GM19043 (cell line): ENCODE measurements at regions not wholly inside any gene's neighbourhood (a gene's known extent, or its start where the extent isn't known, plus 50 kb on each side); places are given as distances from the start of the nearest gene placed in this dataset.

Source experiments
- ATAC-seq: cut with Tn5 transposase; IDR thresholded peaks from one replicate; pipeline ENCODE4 v1.9.1; 2021; ENCODE audit warnings: low read depth; ENCODE audit not compliant: unreplicated experiment

DNA sequence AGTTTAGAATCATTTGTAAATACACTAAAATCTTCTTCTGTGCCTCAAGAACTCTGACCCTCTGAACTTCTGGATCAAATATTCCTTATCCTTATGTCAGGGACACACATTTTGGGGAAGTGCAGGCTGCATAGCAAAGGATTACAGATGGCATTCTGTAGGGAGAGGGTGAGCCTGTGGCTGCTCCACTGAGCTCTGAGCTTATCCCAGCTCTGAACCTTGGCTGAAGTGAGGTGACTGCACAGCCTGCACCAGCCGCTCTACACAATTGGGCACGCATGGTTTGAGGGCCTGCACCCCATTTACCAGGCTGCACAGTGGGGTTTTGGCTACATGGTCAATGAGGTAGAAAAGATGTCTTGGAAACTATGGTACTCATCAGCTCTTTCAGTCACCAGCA is 251.6 kb downstream of the GALR1 start:
- ATAC-seq: no peak

DNA sequence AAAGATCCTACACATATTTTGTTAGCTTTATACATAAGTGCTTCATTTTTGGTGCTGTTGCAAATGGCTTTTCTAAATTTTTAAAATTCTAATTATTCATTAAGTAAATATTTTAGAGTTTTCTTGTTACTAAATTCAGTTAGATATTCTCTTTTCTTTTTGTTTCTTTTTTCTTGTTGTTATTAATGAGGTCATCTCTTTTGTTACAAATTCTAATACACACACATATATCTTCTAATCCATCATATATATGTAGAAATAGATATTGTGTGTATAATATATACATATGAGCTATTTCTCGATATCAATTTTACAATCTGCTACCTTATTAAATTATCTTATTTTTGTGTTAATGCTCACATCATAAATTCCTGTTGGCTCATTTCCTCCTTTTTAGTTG is 255.9 kb downstream of the GALR1 start:
- no peak for ATAC-seq

DNA sequence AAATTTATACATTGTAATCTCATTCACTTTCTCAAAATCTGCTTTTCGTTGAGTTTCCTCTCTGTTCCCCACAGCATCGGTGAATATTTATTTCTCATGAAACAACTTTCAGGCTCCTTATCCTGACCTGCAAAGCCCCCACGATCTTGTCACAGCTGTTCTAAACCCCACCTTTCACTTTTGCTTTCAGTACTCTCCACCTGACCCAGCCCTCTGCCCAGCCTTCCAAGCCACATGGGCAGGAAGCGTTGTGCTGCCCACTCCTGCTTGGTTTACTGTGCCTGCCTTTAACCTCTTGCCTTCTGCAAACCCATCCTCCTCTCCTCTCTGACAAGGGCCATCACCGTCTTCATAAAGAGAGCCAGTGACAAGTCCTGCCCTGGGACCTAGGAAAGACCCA is 262.5 kb downstream of the GALR1 start:
- ATAC-seq: no peak

DNA sequence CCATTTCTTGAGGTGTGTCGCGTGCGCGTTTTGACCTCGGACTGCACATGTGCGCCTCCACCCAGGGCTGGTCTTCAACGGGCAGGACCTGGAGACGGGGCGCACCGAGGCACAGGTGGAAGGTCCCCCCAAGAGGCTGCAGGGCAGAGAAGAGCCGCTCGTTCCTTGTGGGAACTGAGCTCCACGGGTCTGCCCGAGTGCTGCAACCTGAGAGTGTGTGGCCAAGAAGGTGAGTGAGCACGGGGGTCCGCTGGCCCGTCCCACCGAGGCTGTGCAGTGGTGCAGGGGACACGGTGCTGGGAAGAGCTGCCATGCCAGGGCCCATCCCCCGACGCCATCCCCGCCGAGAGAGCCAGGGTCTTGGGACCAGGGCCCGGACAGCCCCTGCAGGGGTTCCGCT is 268.3 kb downstream of the GALR1 start:
- ATAC-seq: no peak

DNA sequence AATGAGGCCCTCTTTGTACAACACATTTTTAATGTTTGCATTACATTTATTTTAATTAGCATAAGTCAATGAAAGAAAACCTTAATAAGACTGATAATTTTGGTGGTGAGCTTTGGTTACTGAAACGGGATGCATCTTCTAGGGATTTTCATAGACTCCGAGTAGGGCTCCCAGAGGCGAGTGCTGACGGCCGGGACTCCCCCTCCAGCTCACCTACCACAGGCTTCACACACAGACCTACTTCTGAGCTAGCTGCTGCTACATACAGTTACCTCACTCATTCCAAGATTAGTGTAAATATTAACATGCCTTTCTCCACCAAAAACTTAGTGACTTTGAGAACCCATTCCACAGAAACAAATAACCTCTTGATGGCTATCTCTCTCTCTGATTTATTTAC is 271.1 kb downstream of the GALR1 start:
- no peak for ATAC-seq

DNA sequence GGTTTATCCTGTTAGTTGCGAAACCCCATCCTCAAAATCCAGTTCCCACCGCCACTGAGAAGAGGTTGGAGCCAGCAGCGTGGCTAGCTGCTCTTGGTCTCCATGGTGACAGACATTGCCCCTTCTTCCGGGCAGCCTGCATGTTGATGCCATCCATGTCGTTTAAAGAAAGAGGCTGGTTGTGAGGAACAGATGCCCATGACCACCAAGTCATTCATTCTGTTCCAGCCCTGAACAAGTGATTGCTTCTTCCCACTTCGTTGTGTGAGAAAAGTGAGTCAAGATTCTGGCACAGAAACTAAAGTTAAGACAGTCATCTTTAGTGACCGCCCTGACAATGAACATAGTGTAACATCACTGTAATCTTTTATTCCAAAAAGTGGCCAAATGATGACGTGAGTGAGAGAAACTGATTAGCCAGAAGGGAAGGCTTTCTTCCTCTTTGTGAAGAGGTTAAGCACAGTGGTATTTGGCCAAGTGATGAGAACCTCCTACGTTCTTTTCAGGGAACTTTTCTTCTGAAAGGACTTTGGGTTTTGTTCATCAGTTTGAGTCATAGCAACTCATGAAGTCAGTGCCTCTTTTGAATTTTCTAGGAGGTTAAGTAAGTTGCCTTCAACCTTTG is 272.5 kb downstream of the GALR1 start:
- no peak for ATAC-seq

DNA sequence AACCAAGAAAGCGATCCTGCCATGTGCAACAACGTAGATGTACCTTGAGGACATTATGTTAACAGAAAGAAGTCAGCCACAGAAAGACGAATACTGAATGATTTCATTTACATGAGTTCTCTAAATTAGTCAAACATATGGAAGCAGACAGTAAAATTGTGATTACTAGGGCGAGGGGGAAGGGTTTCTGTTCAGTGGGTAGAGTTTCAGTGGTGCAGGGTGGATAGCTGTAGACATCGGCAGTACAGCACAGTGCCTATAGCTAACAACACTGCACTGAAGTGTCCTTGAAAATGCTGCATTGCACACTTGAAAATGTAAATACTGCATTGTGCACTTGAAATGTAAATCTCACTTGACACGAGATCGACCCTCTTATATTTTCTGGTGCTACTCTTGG is 275.3 kb downstream of the GALR1 start:
- no peak for ATAC-seq

DNA sequence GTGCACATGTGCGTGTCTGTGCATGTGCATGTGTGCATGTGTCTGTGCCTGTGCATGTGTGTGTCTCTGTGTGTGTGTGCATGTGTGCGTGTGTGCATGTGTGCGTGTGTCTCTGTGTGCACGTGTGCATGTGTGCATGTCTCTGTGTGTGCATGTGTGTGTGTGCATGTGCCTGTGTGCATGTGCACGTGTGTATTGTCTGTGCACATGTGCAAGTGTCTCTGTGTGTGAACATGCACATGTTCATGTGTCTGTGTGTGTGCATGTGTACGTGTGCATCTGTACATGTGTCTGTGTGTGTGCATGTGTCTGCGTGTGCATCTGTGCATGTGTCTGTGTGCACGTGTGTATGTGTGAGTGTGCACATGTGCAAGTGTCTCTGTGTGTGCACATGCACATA is 277.3 kb downstream of the GALR1 start:
- ATAC-seq: no peak

DNA sequence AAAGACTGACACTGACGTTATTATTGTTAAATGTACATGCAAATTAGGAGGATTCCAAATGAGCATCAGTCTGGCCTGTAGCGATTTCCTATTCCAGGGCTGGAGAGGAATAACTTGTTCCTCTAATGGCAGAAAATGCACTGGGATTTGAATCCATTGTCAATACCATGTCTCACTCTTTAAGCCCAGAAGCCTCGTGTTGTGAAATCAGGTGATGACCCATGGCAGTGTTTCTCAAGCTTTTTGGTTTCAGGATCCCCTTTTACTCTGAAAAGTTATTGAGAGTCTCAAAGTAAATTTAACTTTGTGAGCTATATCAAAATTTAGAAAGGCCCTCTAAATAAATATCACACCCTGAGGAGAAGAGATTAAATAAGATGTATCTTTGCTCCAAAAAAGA is 279.2 kb downstream of the GALR1 start:
- ATAC-seq: no peak

DNA sequence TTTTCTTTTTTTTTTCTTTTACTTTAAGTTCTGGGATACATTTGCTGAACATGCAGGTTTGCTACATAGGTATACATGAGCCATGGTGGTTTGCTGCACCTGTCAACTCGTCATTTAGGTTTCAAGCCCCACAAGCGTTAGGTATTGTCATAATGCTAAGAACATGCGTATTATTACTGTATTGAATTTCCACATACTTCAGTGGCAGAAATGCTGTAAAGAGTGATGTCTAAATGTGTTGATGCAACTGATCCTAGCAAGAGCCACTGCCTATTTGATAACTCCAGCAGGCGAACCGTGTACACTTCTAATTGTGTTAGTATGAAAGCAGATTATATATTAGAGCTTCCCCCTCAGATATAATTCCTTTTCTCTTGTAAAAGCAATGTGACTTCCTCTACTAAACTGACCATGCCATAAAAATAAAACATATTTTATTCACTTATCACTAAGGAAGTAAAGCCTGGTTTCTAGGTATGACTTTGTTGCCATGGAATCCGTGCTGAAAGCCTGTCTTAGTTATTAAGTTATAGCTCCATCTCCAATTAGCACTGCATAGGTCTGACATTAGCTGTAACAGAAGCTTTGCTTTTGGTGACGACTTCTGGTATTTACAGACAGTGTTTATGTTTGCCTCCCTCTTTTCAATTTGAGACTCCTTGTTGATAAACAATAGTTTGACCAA is 280.0 kb downstream of the GALR1 start:
- ATAC-seq: no peak

DNA sequence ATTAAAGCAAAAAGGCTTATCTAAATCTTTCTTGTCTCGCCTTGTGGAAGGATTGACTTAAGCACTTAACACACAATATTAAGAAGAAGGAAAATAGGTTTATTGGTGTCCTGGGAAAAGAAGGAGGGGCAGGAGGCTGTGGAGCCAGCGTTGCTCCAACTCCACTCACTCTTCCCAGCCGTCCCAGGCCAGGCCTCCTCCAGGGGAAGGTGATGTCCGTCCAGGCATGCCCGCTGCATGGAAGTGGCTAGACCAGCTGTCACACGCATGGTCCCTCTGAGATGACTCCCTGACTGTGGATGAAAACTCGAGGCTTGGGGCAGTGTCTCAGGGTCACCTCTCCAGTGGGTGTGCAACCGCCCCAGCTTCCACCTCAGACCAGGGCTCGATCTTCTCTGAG is 281.1 kb downstream of the GALR1 start:
- ATAC-seq: no peak

DNA sequence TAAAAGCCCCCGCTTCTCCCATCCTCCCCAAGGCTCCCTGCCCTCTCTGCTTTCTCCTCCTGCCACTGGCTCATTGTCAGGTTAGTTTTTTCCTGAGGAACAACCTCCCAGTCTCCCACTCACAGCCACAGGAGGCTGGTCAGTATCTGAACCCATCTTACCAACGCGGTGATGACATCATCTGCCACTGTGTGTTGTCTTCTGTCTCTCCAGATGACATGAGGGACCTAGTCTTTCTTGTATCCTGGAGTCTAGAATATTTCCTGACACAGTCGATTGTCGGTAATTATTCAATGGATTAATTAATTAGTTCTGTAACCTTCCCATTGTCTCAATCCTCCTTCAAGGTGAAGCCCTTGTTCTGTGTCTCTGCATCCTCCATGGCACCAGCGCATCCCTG is 290.2 kb downstream of the GALR1 start:
- no peak for ATAC-seq

DNA sequence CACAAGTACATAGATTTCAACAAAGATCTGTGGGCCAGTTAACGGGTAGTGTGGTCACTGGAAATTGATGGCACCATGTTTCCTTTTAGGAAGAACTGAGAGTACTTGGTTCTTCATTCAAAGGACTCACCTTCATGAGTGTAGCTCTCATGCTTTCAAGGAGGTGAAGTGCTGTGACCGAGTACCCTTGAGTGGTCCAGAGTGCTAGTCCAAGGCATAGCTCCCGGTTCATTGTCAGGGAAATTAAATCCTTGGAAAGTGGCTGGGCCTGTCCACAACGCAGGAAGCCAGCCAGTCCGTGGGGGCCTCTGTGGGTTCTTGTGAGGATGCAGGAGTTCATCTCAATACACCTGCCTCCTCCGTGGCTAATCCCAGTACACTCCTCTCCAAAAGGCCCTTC is 295.1 kb downstream of the GALR1 start:
- no peak for ATAC-seq

DNA sequence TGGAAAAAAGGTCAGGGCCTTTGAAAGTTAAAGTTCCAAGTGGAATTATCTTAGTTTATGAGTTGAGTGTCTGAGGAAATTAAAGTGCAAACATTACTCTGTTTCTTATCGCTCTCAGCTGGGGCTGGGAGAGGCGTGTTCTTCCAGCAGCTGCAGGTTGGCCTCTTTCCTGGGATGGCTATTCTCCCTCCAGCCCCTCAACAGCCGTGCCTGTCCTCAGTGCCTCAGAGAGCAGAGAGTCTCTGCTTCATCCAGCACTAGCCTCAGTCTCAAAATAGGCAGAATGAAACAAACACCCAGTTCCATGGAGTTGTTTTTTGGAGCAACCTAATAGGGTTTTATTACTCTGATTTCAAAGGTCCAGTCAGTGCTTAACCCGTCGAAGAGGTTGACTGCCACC is 298.1 kb downstream of the GALR1 start:
- no peak for ATAC-seq

DNA sequence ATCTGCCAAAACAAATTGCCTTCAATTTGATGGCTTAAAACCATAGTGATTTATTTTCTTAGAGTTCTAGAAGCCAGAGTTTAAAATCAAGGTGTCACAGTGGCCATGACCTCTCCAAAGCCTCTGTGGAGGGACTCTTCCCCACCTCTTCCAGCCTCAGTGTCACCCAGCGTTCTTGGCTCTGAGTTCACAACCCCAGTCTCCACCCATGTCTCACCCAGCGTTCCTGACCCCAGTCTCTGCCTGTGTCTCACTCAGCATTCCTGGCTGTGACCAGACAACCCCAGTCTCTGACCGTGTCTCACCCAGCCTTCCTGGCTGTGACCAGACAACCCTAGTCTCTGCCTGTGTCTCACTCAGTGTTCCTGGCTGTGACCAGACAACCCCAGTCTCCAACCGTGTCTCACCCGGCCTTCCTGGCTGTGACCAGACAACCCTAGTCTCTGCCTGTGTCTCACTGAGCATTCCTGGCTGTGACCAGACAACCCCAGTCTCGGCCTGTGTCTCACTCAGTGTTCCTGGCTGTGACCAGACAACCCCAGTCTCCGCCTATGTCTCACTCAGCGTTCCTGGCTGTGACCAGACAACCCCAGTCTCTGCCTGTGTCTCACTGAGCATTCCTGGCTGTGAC is 299.3 kb downstream of the GALR1 start:
- ATAC-seq: no peak

DNA sequence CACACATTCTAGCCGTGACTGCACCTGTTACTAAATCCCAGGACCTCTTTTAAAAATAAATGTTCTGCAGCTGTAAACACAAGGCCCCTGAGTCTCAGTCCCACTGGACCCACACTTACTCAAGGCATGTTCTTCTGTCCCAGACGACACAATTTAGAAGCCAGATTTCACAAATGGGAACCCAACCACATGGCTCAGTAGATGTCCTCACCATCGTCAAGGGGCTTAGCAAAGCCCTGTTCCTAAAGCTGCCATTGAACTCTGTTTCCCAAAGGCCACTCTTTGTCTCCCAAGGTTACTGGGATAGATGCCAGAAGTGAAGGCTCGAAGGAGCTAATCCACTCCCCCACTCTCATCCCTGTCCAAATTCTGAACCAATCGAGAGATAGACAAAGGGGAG is 301.0 kb downstream of the GALR1 start:
- no peak for ATAC-seq

DNA sequence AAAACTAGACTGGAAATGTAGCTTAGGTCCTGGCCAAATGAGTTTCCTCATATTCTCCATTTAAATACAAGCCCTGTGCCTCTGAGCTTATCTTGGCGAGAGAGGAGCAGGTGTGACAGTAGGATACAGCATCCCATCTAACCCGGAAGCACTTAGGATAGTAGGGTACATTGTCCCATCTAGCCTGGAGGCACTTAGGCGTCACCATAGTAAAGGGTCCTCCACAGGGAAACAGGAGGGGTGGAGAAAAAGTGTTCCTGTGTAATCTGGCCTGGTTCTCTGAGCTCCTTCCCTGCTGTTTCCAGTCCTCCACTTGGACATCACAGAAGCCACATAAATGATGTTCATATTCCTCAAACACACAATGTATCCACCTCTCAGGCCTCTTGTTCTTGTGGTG is 301.4 kb downstream of the GALR1 start:
- ATAC-seq: no peak

DNA sequence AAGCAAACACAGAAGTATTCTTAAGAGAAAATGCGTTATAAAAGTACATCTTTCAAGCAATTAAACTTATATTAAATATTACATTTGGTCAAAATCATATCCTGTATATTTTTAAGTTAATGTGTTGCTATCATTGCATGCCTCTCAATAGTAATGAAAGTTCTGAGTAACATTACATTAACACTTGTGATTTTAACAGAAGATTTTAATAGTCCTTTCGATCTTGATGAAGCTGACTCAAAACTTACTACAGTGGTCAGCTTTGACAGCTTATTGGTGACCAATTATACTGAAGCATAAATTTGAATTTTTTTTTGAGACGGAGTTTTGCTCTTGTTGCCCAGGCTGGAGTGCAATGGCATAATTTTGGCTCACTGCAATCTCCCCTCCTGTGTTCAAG is 303.3 kb downstream of the GALR1 start:
- no peak for ATAC-seq

DNA sequence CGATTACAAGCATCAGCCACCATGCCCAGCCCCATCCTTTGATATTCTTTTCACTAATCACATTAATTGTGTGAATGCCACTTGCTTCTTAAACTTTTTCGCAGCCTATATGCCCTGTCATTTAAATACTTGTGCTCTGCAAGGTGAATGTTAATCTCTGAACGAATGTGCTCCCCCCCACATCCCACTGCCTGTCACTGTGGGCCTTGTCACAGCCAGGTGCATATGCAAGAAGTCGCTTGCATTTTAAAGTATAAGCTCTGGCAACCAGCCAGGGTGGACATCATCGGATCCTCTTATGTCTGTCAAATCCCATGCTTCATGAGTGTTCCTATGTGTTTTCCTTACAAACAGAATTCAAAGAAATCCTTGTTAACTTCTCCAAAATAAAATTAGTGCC is 304.4 kb downstream of the GALR1 start:
- no peak for ATAC-seq

DNA sequence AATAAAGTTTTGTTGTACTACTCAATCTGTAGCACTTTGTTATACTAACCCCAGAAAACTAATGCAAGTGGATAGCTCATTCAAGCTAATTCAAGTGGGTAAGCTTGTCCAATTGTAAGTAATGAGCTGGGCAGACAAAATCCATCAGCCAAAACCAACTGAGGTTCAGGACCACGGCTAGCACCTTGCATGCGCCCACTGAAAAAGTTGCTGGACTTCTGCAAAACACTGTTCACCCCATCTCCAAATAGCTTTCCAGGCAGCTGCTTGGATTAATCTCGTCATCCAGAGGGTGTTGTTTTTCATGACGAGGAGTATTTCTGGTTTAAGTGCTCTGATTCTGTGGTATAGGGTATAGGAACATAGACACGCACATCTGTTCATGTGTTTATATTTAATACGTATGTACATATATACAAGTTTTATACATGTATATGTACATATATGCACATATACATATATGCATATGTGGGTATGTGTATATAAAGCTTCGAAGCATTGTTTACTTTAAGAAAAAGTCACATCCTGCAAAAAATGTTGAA is 307.5 kb downstream of the GALR1 start:
- ATAC-seq: no peak

DNA sequence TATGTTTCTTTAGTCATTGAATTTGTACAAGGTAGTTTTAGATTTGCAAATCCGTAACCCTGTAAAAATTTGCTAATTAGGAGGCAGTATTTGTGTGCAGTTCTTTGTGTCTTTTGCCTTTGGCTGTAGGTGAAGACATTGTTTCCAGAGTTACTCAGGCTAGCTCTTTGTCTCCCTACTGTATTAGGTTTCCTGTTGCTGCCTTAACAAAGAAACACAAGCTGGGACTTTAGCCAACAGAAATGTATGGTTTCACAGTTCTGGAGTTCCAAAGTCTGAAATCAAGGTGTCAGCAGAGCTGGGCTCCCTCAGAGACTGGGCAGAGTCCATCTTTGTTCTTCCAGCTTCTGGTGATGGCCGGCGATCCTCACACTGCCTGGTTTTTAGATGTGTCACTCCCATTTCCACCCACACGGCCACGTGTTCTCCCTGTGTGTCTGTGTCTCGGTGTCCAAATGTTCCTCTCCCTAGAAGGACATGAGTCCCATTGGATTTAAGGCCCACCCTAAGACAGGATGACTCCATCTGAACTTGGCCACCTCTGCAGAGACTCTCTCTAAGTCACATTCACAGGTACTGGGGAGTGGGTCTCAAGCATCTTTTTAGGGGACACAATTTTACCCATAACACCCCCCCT is 309.7 kb downstream of the GALR1 start:
- no peak for ATAC-seq
